ENCODE measurements at regions not wholly inside any gene's neighbourhood (a gene's known extent, or its start where the extent isn't known, plus 50 kb on each side); places are given as distances from the start of the nearest gene placed in this dataset.

- peaks cover 0 to 47% (median 4%) of the 10 kb centered on the region in 11 donors for H3K9me3 ChIP-seq
- no peak for ATAC-seq
- intact Hi-C loops (cut with DNase I): no loop called here
- DNase-seq: no peak
- no peaks in the 10 kb centered on the region for H3K4me1 ChIP-seq
- H3K36me3 ChIP-seq: no peaks in the 10 kb centered on the region
- TF ChIP-seq CTCF (IDR thresholded peaks at IDR 0.05): no peak
- WGBS, 2 donors: 73 to 74% methylated on average over 1 of the region's 1 CpG
- no peak overlapping the region for H3K4me3 ChIP-seq
- no peaks in the 10 kb centered on the region for H3K27me3 ChIP-seq
- H3K27ac ChIP-seq: no peak overlapping the region
Observed at GRCh38 chr5:25405850-25406249, 761.1 kb upstream of the CDH10 start.

- intact Hi-C loops (cut with DNase I): no loop called here
- ATAC-seq: no peak
- no peak for TF ChIP-seq CTCF (IDR thresholded peaks at IDR 0.05)
- no peak for DNase-seq
- Histone ChIP-seq H3K9me3 (peaks cover 0 to 27% (median 0%) of the 10 kb centered on the region in 11 donors), H3K4me1 (no peaks in the 10 kb centered on the region), H3K4me3 (no peak overlapping the region), H3K27ac (no peak overlapping the region), H3K27me3 (no peaks in the 10 kb centered on the region), H3K36me3 (no peaks in the 10 kb centered on the region)
- WGBS, 2 donors: 92 to 93% methylated on average over 1 of the region's 1 CpG
Observed at GRCh38 chr5:25399878-25400480, 755.2 kb upstream of the CDH10 start.

GRCh38 chr5:25393957-25394356 is 749.2 kb upstream of the CDH10 start:
- WGBS, 2 donors: 82 to 91% methylated on average over 1 of the region's 1 CpG
- Histone ChIP-seq H3K36me3 (no peaks in the 10 kb centered on the region), H3K27ac (no peak overlapping the region), H3K4me1 (no peaks in the 10 kb centered on the region), H3K4me3 (no peak overlapping the region), H3K9me3 (peaks cover 0 to 17% (median 0%) of the 10 kb centered on the region in 11 donors), H3K27me3 (no peaks in the 10 kb centered on the region)
- DNase-seq: no peak
- no peak for TF ChIP-seq CTCF (IDR thresholded peaks at IDR 0.05)
- no peak for ATAC-seq
- intact Hi-C loops (cut with DNase I): no loop called here

GRCh38 chr5:25393256-25393655 is 748.5 kb upstream of the CDH10 start:
- DNase-seq: no peak
- intact Hi-C loops (cut with DNase I): no loop called here
- no peaks in the 10 kb centered on the region for H3K4me1 ChIP-seq
- H3K36me3 ChIP-seq: no peaks in the 10 kb centered on the region
- no peak for TF ChIP-seq CTCF (IDR thresholded peaks at IDR 0.05)
- H3K27ac ChIP-seq: no peak overlapping the region
- H3K9me3 ChIP-seq: peaks cover 0 to 23% (median 0%) of the 10 kb centered on the region in 11 donors
- no peaks in the 10 kb centered on the region for H3K27me3 ChIP-seq
- ATAC-seq: no peak
- WGBS, 2 donors: 77 to 81% methylated on average over 1 of the region's 1 CpG
- H3K4me3 ChIP-seq: no peak overlapping the region

Measured in heart right ventricle (tissue), 16 donors.